Retinal pigment epithelial cell (primary cell): ENCODE measurements at regions not wholly inside any gene's neighbourhood (a gene's known extent, or its start where the extent isn't known, plus 50 kb on each side); places are given as distances from the start of the nearest gene placed in this dataset.

ENCODE experiments used
- DNase-seq: peaks from one replicate; pipeline ENCODE4 v3.0.0-alpha.2; 2010; ENCODE audit warnings: low read depth
- H3K4me3 ChIP-seq: 2 replicates; pipeline ENCODE4 v1.5.1; 2011; ENCODE audit warnings: mild to moderate bottlenecking, low read length, control low read depth, moderate library complexity
- TF ChIP-seq, protein P1 (sequence below): conservative IDR thresholded peaks from 2 replicates; pipeline ENCODE4 v1.5.1; 2011; ENCODE audit warnings: low read depth, low read length, control low read depth, inconsistent platforms

DNA sequence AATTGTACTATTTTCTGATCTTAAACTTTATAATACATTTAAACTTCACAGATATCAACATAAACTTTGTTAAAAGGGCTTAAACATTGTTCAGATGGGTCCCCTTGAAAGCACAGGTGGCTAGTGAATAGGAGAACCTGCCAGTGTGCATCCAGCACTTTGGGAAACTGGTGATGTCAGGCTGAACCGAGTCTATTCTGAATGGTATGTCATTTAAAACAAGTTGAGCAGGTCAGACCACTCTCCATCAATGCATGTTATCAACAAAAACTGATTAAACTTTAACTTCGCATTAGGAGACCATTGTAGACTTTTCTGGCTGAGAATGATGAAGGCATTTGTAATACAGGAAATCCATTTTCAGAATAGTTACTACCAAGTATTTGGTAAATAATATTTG is 50.1 kb upstream of the FREM2 start:
- no peak for DNase-seq
- TF ChIP-seq, protein P1, sequence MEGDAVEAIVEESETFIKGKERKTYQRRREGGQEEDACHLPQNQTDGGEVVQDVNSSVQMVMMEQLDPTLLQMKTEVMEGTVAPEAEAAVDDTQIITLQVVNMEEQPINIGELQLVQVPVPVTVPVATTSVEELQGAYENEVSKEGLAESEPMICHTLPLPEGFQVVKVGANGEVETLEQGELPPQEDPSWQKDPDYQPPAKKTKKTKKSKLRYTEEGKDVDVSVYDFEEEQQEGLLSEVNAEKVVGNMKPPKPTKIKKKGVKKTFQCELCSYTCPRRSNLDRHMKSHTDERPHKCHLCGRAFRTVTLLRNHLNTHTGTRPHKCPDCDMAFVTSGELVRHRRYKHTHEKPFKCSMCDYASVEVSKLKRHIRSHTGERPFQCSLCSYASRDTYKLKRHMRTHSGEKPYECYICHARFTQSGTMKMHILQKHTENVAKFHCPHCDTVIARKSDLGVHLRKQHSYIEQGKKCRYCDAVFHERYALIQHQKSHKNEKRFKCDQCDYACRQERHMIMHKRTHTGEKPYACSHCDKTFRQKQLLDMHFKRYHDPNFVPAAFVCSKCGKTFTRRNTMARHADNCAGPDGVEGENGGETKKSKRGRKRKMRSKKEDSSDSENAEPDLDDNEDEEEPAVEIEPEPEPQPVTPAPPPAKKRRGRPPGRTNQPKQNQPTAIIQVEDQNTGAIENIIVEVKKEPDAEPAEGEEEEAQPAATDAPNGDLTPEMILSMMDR: no peak
- no peak overlapping the region for H3K4me3 ChIP-seq
